WTC11 (cell line): ENCODE measurements at regions not wholly inside any gene's neighbourhood (a gene's known extent, or its start where the extent isn't known, plus 50 kb on each side); places are given as distances from the start of the nearest gene placed in this dataset.
A peak's percentile ranks its signal among the peaks of the same experiment; 100 is the strongest.

ENCODE experiments used
- ATAC-seq: fragments of 200-7000 bp; cut with Tn5 transposase; 2 replicates; pipeline ENCODE4 v1.10.0; 2021; ENCODE audit warnings: mild to moderate bottlenecking, moderate library complexity
- CTCF ChIA-PET: fragments of 300-600 bp; sonication (Branson Sonifier 250); formaldehyde crosslinking; loops from one replicate; lab custom pipeline; 2021; ENCODE audit warnings: antibody characterized with exemption; lab: Charles Lee
- POLR2A ChIA-PET: fragments of 350-600 bp; sonication (Branson Sonifier 250); formaldehyde crosslinking; loops from one replicate; lab custom pipeline; 2021; ENCODE audit warnings: antibody characterized with exemption; lab: Charles Lee
- DNase-seq: peaks from one replicate; pipeline ENCODE4 v3.0.0; 2021; ENCODE audit warnings: low spot score
- H3K27ac Mint-ChIP-seq: 2 replicates; pipeline ENCODE4 v1.8.0; 2021; ENCODE audit warnings: mixed read lengths
- H3K27me3 Mint-ChIP-seq: 2 replicates; pipeline ENCODE4 v1.8.0; 2021; ENCODE audit warnings: low read depth, mild to moderate bottlenecking, moderate library complexity, mixed read lengths
- H3K36me3 Mint-ChIP-seq: 2 replicates; pipeline ENCODE4 v1.8.0; 2021; ENCODE audit warnings: mixed read lengths
- H3K4me1 Mint-ChIP-seq: 2 replicates; pipeline ENCODE4 v1.8.0; 2022; ENCODE audit warnings: mixed read lengths
- H3K4me3 Mint-ChIP-seq: 2 replicates; pipeline ENCODE4 v1.8.0; 2021; ENCODE audit warnings: mild to moderate bottlenecking, moderate library complexity, mixed read lengths
- H3K9me3 Mint-ChIP-seq: 2 replicates; pipeline ENCODE4 v1.8.0; 2021; ENCODE audit warnings: mixed read lengths
- CBFB ChIP-seq: sonication (generic); formaldehyde crosslinking; IDR thresholded peaks from 2 replicates; pipeline ENCODE4 v1.8.1; 2022; ENCODE audit warnings: mild to moderate bottlenecking, low read depth, missing genetic modification reagents
- FOXP1 ChIP-seq: sonication (generic); formaldehyde crosslinking; IDR thresholded peaks from 2 replicates; pipeline ENCODE4 v1.8.0; 2022; ENCODE audit warnings: missing genetic modification reagents, mild to moderate bottlenecking, moderate library complexity, borderline replicate concordance
- GRHL2 ChIP-seq: fragments of 250-450 bp; sonication (Bioruptor Pico); IDR thresholded peaks from 2 replicates; pipeline ENCODE4 v1.8.0; 2022; ENCODE audit warnings: mild to moderate bottlenecking, moderate library complexity; ENCODE audit not compliant: insufficient replicate concordance, severe bottlenecking
- NFYB ChIP-seq: sonication (generic); formaldehyde crosslinking; conservative IDR thresholded peaks from 2 replicates; pipeline ENCODE4 v1.8.0; 2022; ENCODE audit warnings: low read depth, missing genetic modification reagents
- NR1H2 ChIP-seq: sonication (generic); formaldehyde crosslinking; IDR thresholded peaks from 2 replicates; pipeline ENCODE4 v1.9.0; 2021; ENCODE audit warnings: mild to moderate bottlenecking, moderate library complexity, missing genetic modification reagents
- OVOL2 ChIP-seq: fragments of 250-450 bp; sonication (Bioruptor Pico); IDR thresholded peaks from 2 replicates; pipeline ENCODE4 v1.9.0; 2021; ENCODE audit warnings: mild to moderate bottlenecking, borderline replicate concordance
- RELA ChIP-seq: sonication (generic); formaldehyde crosslinking; IDR thresholded peaks from 2 replicates; pipeline ENCODE4 v1.8.1; 2022; ENCODE audit warnings: missing genetic modification reagents, mild to moderate bottlenecking, borderline replicate concordance
- SOX15 ChIP-seq: fragments of 250-450 bp; sonication (Bioruptor Pico); IDR thresholded peaks from 2 replicates; pipeline ENCODE4 v1.9.0; 2021; ENCODE audit warnings: mild to moderate bottlenecking
- ZNF416 ChIP-seq: fragments of 250-450 bp; sonication (Bioruptor Pico); IDR thresholded peaks from 2 replicates; pipeline ENCODE4 v1.9.0; 2021; ENCODE audit warnings: mild to moderate bottlenecking, inconsistent platforms
- TF ChIP-seq, protein P1 (sequence below): sonication (generic); formaldehyde crosslinking; IDR thresholded peaks from 2 replicates; pipeline ENCODE4 v1.8.1; 2022; ENCODE audit warnings: missing genetic modification reagents, borderline replicate concordance
- TF ChIP-seq, protein P2 (sequence below): sonication (generic); formaldehyde crosslinking; IDR thresholded peaks from 2 replicates; pipeline ENCODE4 v1.8.1; 2023; ENCODE audit warnings: mild to moderate bottlenecking, moderate library complexity, missing genetic modification reagents
- TF ChIP-seq, protein P3 (sequence below): sonication (generic); formaldehyde crosslinking; conservative IDR thresholded peaks from 2 replicates; pipeline ENCODE4 v1.8.1; 2022; ENCODE audit warnings: mild to moderate bottlenecking, missing genetic modification reagents
- TF ChIP-seq, protein P4 (sequence below): sonication (generic); formaldehyde crosslinking; IDR thresholded peaks from 2 replicates; pipeline ENCODE4 v1.8.1; 2022; ENCODE audit warnings: mild to moderate bottlenecking, missing genetic modification reagents, moderate library complexity, borderline replicate concordance
- TF ChIP-seq, protein P5 (sequence below): sonication (generic); formaldehyde crosslinking; IDR thresholded peaks from 2 replicates; pipeline ENCODE4 v1.8.0; 2022; ENCODE audit warnings: mild to moderate bottlenecking, missing genetic modification reagents

DNA sequence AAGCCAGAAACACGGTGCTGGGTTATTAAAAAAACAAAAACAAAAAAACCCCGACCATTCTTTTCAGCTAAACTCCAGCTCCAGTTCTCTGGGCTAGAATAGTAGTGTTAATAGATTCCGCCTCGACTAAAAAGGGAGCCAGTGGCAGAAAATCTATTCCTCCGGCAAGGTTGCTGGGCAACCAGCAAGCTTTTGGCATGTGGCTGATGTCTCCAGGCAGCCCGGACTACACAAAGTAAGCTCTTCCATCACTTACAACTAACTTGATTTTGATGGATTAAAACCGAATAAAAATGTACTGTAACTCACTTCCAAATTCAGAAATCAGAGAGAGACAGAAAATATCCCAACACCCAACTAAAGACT lies 126.4 kb upstream of the FOXN3 start:
- CTCF ChIA-PET, result interaction anchor here (0.6 to 1.0 kb wide), 4 partner anchors 34 to 396 kb away, joined by 3 to 5 read pairs (median 4); no protein-coding TSS in a partner anchor
- Mint-ChIP-seq H3K27ac (no peak overlapping the region), H3K4me3 (no peak overlapping the region), H3K36me3 (peaks cover 11% of the 10 kb centered on the region), H3K4me1 (peaks cover 71% of the 10 kb centered on the region), H3K27me3 (no peaks in the 10 kb centered on the region), H3K9me3 (no peaks in the 10 kb centered on the region)
- no peak for DNase-seq
- POLR2A ChIA-PET, result interaction anchor here (0.7 kb wide), 1 partner anchor 189 kb away, joined by 3 read pairs; no protein-coding TSS in a partner anchor
- TF ChIP-seq, protein P1, sequence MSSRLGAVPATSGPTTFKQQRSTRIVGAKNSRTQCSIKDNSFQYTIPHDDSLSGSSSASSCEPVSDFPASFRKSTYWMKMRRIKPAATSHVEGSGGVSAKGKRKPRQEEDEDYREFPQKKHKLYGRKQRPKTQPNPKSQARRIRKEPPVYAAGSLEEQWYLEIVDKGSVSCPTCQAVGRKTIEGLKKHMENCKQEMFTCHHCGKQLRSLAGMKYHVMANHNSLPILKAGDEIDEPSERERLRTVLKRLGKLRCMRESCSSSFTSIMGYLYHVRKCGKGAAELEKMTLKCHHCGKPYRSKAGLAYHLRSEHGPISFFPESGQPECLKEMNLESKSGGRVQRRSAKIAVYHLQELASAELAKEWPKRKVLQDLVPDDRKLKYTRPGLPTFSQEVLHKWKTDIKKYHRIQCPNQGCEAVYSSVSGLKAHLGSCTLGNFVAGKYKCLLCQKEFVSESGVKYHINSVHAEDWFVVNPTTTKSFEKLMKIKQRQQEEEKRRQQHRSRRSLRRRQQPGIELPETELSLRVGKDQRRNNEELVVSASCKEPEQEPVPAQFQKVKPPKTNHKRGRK, result no peak
- ATAC-seq, result peak; percentile 62

DNA sequence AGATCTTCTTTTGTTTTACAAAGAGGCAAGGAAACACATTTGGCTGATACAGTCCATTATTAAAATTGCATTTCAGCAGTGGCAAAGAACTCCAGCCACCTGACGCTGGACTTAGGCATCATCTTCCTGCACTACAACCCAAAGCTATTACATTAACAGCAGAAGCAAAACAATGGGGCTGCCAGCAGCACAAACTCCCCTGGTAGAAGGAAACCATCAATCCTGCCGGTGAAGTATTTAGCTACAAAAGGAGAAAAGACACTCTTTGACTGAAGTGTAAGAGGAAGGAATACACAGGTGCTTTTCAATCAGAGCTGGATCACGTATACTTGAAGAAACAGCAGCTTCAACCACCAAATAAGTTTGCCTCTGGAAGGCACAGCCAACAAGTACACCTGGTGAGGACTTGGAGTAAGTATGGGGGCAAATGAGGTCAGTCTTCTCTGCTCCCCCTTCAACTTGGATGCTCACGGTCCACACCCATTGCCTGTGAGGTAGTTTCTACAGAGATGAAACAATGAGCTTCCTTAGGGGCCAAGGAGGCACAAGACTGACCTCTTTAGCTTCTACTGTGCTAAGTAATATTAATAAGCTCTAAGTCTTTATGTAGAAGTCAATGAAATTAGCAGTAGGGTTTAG lies 125.9 kb upstream of the FOXN3 start:
- DNase-seq (no peak), ATAC-seq (peak; percentile 27; the same call in 1 of the 2 replicates)
- TF ChIP-seq NFYB (CRISPR knock-in tag) (no peak), SOX15 (CRISPR knock-in tag) (no peak)
- TF ChIP-seq, protein P2, sequence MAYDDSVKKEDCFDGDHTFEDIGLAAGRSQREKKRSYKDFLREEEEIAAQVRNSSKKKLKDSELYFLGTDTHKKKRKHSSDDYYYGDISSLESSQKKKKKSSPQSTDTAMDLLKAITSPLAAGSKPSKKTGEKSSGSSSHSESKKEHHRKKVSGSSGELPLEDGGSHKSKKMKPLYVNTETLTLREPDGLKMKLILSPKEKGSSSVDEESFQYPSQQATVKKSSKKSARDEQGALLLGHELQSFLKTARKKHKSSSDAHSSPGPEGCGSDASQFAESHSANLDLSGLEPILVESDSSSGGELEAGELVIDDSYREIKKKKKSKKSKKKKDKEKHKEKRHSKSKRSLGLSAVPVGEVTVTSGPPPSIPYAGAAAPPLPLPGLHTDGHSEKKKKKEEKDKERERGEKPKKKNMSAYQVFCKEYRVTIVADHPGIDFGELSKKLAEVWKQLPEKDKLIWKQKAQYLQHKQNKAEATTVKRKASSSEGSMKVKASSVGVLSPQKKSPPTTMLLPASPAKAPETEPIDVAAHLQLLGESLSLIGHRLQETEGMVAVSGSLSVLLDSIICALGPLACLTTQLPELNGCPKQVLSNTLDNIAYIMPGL (CRISPR knock-in tag), result no peak
- TF ChIP-seq, protein P3, sequence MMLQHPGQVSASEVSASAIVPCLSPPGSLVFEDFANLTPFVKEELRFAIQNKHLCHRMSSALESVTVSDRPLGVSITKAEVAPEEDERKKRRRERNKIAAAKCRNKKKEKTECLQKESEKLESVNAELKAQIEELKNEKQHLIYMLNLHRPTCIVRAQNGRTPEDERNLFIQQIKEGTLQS (CRISPR knock-in tag), result no peak
- Mint-ChIP-seq H3K27ac (peak overlapping the region; percentile 22; the same call in 1 of the 2 replicates), H3K36me3 (peaks cover 10% of the 10 kb centered on the region), H3K4me3 (no peak overlapping the region), H3K4me1 (peaks cover 71% of the 10 kb centered on the region), H3K27me3 (no peaks in the 10 kb centered on the region), H3K9me3 (no peaks in the 10 kb centered on the region)
- ChIA-PET CTCF (interaction anchor here (0.6 to 1.0 kb wide), 4 partner anchors 35 to 397 kb away, joined by 3 to 5 read pairs (median 4); no protein-coding TSS in a partner anchor), POLR2A (interaction anchor here (0.7 kb wide), 1 partner anchor 189 kb away, joined by 3 read pairs; no protein-coding TSS in a partner anchor)

DNA sequence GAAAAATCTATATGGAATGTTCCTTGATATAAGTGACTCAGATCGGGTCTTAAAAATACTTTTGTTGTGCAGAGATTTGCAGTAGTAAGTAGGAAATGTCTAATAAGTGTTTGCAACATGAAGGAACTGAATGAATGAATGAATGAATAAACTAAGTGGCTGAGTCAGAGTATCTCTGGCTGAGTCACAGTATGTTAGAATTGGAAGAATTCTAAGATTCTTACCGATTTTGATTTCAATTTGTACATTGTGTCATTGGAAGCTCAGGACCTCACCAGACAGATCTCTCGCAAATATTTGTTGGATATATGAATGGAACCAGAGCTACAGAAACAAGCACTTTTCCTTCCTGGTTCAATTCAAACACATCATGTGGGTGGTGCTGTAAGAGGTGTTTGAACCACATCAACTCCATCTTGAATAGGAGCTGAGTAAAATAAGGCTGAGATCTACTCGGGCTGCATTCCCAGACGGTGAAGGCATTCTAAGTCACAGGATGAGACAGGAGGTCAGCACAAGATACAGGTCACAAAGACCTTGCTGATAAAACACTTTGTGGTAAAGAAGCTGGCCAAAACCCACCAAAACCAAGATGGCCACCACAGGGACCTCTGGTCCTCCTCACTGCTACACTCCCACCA lies 123.9 kb upstream of the FOXN3 start:
- H3K36me3 Mint-ChIP-seq, result peaks cover 14% of the 10 kb centered on the region
- H3K9me3 Mint-ChIP-seq, result peaks cover 6% of the 10 kb centered on the region
- no peak for ATAC-seq
- peaks cover 80% of the 10 kb centered on the region for H3K4me1 Mint-ChIP-seq
- no peaks in the 10 kb centered on the region for H3K27me3 Mint-ChIP-seq
- TF ChIP-seq, protein P4, sequence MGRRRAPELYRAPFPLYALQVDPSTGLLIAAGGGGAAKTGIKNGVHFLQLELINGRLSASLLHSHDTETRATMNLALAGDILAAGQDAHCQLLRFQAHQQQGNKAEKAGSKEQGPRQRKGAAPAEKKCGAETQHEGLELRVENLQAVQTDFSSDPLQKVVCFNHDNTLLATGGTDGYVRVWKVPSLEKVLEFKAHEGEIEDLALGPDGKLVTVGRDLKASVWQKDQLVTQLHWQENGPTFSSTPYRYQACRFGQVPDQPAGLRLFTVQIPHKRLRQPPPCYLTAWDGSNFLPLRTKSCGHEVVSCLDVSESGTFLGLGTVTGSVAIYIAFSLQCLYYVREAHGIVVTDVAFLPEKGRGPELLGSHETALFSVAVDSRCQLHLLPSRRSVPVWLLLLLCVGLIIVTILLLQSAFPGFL, result no peak
- TF ChIP-seq GRHL2 (CRISPR knock-in tag), result no peak
- TF ChIP-seq CBFB (CRISPR knock-in tag), result no peak
- TF ChIP-seq, protein P1, result no peak
- TF ChIP-seq, protein P5, sequence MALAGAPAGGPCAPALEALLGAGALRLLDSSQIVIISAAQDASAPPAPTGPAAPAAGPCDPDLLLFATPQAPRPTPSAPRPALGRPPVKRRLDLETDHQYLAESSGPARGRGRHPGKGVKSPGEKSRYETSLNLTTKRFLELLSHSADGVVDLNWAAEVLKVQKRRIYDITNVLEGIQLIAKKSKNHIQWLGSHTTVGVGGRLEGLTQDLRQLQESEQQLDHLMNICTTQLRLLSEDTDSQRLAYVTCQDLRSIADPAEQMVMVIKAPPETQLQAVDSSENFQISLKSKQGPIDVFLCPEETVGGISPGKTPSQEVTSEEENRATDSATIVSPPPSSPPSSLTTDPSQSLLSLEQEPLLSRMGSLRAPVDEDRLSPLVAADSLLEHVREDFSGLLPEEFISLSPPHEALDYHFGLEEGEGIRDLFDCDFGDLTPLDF (CRISPR knock-in tag), result no peak
- TF ChIP-seq FOXP1, result no peak
- no peak for TF ChIP-seq ZNF416
- no peak for TF ChIP-seq OVOL2 (CRISPR knock-in tag)
- no peak for TF ChIP-seq RELA (CRISPR knock-in tag)
- TF ChIP-seq NR1H2 (CRISPR knock-in tag), result no peak
- no peak for DNase-seq
- ChIA-PET CTCF (no interaction called here), POLR2A (no interaction called here)
- no peak overlapping the region for H3K4me3 Mint-ChIP-seq
- H3K27ac Mint-ChIP-seq, result peak overlapping the region; percentile 24
